Chondrocyte (in vitro differentiated cells): ENCODE measurements at regions not wholly inside any gene's neighbourhood (a gene's known extent, or its start where the extent isn't known, plus 50 kb on each side); places are given as distances from the start of the nearest gene placed in this dataset.

Experiments used
- DNase-seq: peaks from one replicate; pipeline ENCODE4 v3.0.0; 2021; ENCODE audit warnings: mixed read lengths, low spot score
- H3K27ac Mint-ChIP-seq: one replicate; pipeline ENCODE4 v1.8.0; 2021; ENCODE audit warnings: mild to moderate bottlenecking, moderate library complexity, mixed read lengths; ENCODE audit not compliant: unreplicated experiment
- H3K27me3 Mint-ChIP-seq: 2 replicates; pipeline ENCODE4 v1.8.0; 2021; ENCODE audit warnings: low read depth, mixed read lengths
- H3K36me3 Mint-ChIP-seq: 2 replicates; pipeline ENCODE4 v1.8.0; 2021; ENCODE audit warnings: low read depth, mixed read lengths
- H3K4me1 Mint-ChIP-seq: 2 replicates; pipeline ENCODE4 v1.8.0; 2021; ENCODE audit warnings: low read depth, mild to moderate bottlenecking, mixed read lengths
- H3K4me3 Mint-ChIP-seq: one replicate; pipeline ENCODE4 v1.8.0; 2021; ENCODE audit warnings: mild to moderate bottlenecking, moderate library complexity, mixed read lengths; ENCODE audit not compliant: unreplicated experiment
- H3K9me3 Mint-ChIP-seq: 2 replicates; pipeline ENCODE4 v1.8.0; 2021; ENCODE audit warnings: low read depth, mixed read lengths
- TF ChIP-seq, protein P1 (sequence below): fragments of 200-600 bp; sonication (generic); IDR thresholded peaks from 2 replicates; pipeline ENCODE4 v1.5.0; 2021; ENCODE audit warnings: antibody characterized with exemption, mild to moderate bottlenecking, moderate library complexity

DNA sequence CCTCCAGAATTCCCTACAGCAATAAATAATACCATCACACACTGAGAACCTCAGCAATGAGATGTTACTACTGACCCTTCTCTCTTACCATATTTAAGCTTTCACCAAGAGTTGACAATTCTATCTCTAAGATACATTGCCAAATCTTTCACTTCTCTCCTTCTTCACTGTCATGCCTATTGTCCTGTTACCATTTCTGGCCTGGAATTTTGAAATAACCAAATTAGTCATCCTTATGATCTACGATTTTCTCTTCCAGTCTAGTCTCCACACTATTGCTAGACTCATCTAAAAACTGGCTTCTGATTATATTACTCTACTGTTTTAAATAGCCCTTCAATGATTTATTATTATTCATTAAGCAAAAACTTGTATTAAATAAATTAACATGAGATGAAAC is 656.1 kb upstream of the ADGRL4 start:
- no peak overlapping the region for H3K27ac Mint-ChIP-seq
- H3K4me1 Mint-ChIP-seq, result peaks cover 6% of the 10 kb centered on the region
- peaks cover 5% of the 10 kb centered on the region for H3K9me3 Mint-ChIP-seq
- DNase-seq, result no peak
- no peaks in the 10 kb centered on the region for H3K27me3 Mint-ChIP-seq
- H3K4me3 Mint-ChIP-seq, result no peak overlapping the region
- TF ChIP-seq, protein P1, sequence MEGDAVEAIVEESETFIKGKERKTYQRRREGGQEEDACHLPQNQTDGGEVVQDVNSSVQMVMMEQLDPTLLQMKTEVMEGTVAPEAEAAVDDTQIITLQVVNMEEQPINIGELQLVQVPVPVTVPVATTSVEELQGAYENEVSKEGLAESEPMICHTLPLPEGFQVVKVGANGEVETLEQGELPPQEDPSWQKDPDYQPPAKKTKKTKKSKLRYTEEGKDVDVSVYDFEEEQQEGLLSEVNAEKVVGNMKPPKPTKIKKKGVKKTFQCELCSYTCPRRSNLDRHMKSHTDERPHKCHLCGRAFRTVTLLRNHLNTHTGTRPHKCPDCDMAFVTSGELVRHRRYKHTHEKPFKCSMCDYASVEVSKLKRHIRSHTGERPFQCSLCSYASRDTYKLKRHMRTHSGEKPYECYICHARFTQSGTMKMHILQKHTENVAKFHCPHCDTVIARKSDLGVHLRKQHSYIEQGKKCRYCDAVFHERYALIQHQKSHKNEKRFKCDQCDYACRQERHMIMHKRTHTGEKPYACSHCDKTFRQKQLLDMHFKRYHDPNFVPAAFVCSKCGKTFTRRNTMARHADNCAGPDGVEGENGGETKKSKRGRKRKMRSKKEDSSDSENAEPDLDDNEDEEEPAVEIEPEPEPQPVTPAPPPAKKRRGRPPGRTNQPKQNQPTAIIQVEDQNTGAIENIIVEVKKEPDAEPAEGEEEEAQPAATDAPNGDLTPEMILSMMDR, result no peak
- no peaks in the 10 kb centered on the region for H3K36me3 Mint-ChIP-seq

DNA sequence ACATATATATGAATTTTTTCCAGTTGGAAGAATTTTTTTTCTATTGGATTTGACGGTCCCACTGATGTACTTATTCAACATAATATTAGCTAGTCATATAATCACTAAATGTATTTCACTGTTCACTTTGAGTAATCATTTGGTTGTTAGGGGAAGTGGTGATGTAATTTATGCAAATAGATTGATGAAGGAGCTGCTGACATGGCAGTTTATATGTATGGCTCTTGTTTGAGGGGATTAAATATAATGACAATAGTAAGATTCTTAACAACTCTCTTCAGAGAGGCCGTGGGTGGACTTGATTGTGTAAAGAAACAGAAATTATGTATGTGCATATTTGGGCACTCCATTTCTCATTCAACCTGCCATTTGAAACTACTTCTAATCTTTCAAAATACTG is 653.6 kb upstream of the ADGRL4 start:
- no peak overlapping the region for H3K4me3 Mint-ChIP-seq
- no peaks in the 10 kb centered on the region for H3K27me3 Mint-ChIP-seq
- no peak overlapping the region for H3K27ac Mint-ChIP-seq
- H3K36me3 Mint-ChIP-seq, result no peaks in the 10 kb centered on the region
- no peak for DNase-seq
- TF ChIP-seq, protein P1, result no peak
- peaks cover 6% of the 10 kb centered on the region for H3K4me1 Mint-ChIP-seq
- no peaks in the 10 kb centered on the region for H3K9me3 Mint-ChIP-seq

DNA sequence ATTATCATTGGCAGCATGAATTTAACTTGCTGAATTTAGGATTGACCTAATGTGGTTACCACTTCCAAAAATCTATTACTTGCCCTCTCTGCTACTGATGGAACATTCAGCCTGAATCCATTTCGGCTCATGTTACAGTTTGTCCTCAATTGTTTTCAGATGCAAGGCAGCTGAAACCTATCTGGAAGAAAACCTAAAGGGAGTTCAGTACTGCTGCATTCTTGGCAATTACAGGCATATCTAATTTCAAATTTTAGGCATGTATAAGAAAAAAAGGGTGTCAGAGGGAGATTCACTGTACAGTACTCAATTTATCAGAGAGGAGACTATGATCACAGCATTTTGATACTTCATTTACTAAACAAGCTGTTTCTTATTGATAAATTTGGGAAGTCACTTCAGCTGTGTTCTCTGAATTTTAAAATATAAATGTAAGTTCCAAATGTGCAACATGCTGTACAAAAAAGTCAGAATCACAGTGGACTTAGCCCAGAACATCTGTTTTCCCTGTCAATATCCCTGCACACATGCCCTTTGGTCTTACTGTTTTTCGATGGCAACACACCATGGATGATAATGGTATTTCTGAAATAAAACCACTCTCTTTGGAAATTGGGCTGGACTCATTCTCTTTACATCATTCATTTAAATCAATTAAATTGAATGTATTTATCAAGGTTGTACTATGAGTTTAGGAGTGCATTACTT is 651.6 kb upstream of the ADGRL4 start:
- Mint-ChIP-seq H3K27ac (no peak overlapping the region), H3K4me3 (no peak overlapping the region), H3K4me1 (peaks cover 3% of the 10 kb centered on the region), H3K27me3 (no peaks in the 10 kb centered on the region), H3K9me3 (no peaks in the 10 kb centered on the region), H3K36me3 (no peaks in the 10 kb centered on the region)
- no peak for DNase-seq
- TF ChIP-seq, protein P1, result no peak

DNA sequence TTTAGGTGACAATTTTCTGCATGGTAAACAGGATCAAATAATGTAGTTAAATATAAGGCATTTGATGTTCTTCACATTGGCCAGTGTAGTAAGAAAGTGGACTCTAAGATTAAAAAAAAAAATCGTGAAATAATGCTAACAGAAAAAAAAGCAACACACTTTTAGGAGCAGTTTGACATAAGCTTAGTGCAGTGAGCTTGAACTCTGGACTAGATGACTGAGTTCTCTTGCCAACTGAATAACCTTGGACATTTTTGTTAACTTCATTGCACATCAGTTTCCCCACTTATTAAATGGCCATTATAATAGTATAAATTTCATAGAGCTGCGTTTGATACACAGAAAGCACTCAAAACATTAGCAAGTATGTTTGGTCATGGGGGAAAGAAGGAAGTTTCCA is 649.3 kb upstream of the ADGRL4 start:
- no peak overlapping the region for H3K4me3 Mint-ChIP-seq
- no peaks in the 10 kb centered on the region for H3K36me3 Mint-ChIP-seq
- H3K27ac Mint-ChIP-seq, result no peak overlapping the region
- H3K27me3 Mint-ChIP-seq, result no peaks in the 10 kb centered on the region
- no peaks in the 10 kb centered on the region for H3K9me3 Mint-ChIP-seq
- DNase-seq, result no peak
- H3K4me1 Mint-ChIP-seq, result peaks cover 3% of the 10 kb centered on the region
- TF ChIP-seq, protein P1, result no peak

DNA sequence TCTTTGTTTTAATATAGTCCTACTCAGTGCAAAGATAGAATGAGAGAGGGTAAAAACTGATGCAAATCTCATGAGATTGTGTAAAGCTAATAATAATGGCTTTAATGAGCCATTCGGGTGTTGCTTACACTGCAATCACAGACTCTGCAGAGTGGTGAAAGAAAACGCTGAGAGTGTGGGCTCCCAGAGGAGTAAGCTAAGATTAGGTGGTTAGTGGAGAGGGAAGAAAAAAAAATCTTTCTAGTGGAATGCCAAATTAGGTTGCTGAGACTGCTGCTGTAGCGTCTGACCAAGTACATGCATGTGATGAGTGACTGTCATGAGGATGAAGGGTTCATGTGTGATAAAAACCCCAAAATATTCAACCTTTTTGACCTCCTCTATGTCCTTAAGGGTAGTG is 645.9 kb upstream of the ADGRL4 start:
- TF ChIP-seq, protein P1, result no peak
- no peaks in the 10 kb centered on the region for H3K36me3 Mint-ChIP-seq
- H3K4me1 Mint-ChIP-seq, result no peaks in the 10 kb centered on the region
- H3K4me3 Mint-ChIP-seq, result no peak overlapping the region
- no peak for DNase-seq
- no peaks in the 10 kb centered on the region for H3K9me3 Mint-ChIP-seq
- H3K27ac Mint-ChIP-seq, result no peak overlapping the region
- no peaks in the 10 kb centered on the region for H3K27me3 Mint-ChIP-seq
